Peyer's patch (tissue), 4 donors: ENCODE measurements at regions not wholly inside any gene's neighbourhood (a gene's known extent, or its start where the extent isn't known, plus 50 kb on each side); places are given as distances from the start of the nearest gene placed in this dataset.

ENCODE experiments used
- DNase-seq, 3 donors: peaks; one replicate each; pipeline ENCODE4 v3.0.0-alpha.2; 2017 to 2019
- H3K27ac ChIP-seq, 4 donors: fragments of 200-600 bp; sonication (generic); one replicate each; pipeline ENCODE4 v1.5.1; 2016 to 2019
- H3K27me3 ChIP-seq, 2 donors: fragments of 200-600 bp; sonication (generic); one replicate each; pipeline ENCODE4 v1.5.1; 2019
- H3K36me3 ChIP-seq, 3 donors: fragments of 200-600 bp; sonication (generic); one replicate each; pipeline ENCODE4 v1.5.1; 2016 to 2019
- H3K4me1 ChIP-seq, 4 donors: fragments of 200-600 bp; sonication (generic); one replicate each; pipeline ENCODE4 v1.5.1; 2016 to 2019
- H3K4me3 ChIP-seq, 4 donors: fragments of 200-600 bp; sonication (generic); 1 replicate in 3 of 4; 2 replicates in 1 of 4; pipeline ENCODE4 v1.5.1; 2016 to 2019; ENCODE audit warnings: mild to moderate bottlenecking in 1 of 4
- H3K9me3 ChIP-seq, 4 donors: fragments of 200-600 bp; sonication (generic); one replicate each; pipeline ENCODE4 v1.5.1; 2016 to 2019; ENCODE audit warnings: mild to moderate bottlenecking in 1 of 4
- POLR2A ChIP-seq, 2 donors: fragments of 450-650 bp; IDR thresholded peaks; one replicate each; pipeline ENCODE4 v1.5.1; 2017; ENCODE audit warnings: antibody characterized with exemption in 2 of 2, mild to moderate bottlenecking in 2 of 2, moderate library complexity in 2 of 2
- TF ChIP-seq, protein P1 (sequence below), 6 experiments: fragments of 450-650 bp in 4 of 6; fragments of 200-600 bp in 2 of 6; sonication (generic) in 1 of 6; IDR thresholded peaks; one replicate each; pipeline ENCODE4 v1.5.1; 2017 to 2019; ENCODE audit warnings: antibody characterized with exemption in 6 of 6, mild to moderate bottlenecking in 3 of 6, moderate library complexity in 1 of 6

DNA sequence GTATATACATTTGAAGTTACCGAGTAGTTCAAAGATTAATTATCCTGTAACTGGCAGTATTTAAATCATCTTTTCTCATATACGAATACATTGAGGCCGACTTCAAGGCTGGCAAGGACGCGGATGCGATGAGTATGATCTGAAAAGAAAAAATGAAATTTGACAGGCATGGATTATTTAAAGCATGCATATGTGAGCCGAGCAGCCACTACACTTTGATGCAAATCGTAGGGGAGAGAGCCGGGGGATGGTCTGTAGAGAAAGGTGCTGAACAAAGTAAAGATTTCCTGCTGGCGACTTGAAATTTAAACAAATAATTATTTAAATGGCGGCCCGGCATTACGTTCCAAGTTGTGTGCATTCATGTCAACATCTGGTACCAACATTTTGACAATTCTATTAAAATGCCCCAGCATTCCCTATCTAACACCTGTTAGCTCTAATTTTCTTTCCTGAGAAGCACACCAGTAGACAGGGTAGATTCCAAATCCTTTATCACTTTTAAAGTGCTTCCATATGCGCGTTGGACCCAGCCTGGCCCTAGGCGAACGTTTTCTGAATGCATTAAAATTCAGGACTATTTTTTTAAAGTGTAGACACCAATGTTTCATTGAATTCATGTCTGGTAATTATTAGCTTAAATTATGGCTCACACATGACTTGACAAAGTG, 188.7 kb downstream of the EMX2 start:
- no peak overlapping the region for H3K27ac ChIP-seq
- no peaks in the 10 kb centered on the region for H3K36me3 ChIP-seq
- H3K9me3 ChIP-seq: no peaks in the 10 kb centered on the region
- TF ChIP-seq, protein P1, sequence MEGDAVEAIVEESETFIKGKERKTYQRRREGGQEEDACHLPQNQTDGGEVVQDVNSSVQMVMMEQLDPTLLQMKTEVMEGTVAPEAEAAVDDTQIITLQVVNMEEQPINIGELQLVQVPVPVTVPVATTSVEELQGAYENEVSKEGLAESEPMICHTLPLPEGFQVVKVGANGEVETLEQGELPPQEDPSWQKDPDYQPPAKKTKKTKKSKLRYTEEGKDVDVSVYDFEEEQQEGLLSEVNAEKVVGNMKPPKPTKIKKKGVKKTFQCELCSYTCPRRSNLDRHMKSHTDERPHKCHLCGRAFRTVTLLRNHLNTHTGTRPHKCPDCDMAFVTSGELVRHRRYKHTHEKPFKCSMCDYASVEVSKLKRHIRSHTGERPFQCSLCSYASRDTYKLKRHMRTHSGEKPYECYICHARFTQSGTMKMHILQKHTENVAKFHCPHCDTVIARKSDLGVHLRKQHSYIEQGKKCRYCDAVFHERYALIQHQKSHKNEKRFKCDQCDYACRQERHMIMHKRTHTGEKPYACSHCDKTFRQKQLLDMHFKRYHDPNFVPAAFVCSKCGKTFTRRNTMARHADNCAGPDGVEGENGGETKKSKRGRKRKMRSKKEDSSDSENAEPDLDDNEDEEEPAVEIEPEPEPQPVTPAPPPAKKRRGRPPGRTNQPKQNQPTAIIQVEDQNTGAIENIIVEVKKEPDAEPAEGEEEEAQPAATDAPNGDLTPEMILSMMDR (IDR thresholded peaks at IDR 0.05): no peak
- no peak for TF ChIP-seq POLR2A (IDR thresholded peaks at IDR 0.05)
- no peaks in the 10 kb centered on the region for H3K4me1 ChIP-seq
- no peaks in the 10 kb centered on the region for H3K27me3 ChIP-seq
- DNase-seq: no peak
- H3K4me3 ChIP-seq: no peak overlapping the region

DNA sequence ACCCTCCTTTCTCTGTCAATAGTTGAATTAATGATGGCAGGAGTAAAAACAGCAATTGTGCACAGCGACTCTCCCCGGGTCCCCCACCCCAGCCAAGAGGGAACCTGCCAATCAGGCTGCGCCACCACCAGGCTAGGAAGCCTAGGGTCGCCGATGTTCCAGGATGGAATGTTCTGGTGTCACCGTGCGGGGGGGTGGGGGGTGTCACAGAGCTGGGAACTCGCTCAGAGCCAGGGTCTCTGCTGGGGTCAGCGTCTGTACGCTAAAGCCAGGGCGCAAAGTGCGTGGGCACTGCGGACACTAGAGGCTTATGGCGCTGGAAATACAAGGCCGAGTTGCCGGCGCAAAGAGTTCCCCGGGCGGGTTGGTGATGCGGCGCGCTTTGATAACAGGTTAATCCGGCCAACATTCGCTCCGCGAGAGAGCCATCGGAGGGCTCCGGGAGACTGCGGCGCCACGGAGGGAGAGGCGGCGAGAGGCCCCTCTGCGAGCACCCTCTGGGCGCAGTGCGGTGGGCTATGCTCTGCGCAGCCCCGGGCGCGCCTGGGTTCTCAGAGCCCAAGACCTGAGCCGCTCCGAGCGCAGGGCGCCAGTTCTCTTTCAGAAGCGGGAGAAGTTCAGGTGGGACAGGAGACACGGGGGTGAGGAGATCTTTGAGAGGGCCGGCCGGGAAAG, 192.3 kb downstream of the EMX2 start:
- DNase-seq: no peak
- H3K9me3 ChIP-seq: no peaks in the 10 kb centered on the region
- H3K4me3 ChIP-seq: no peak overlapping the region
- H3K27me3 ChIP-seq: no peaks in the 10 kb centered on the region
- no peaks in the 10 kb centered on the region for H3K36me3 ChIP-seq
- no peaks in the 10 kb centered on the region for H3K4me1 ChIP-seq
- no peak for TF ChIP-seq POLR2A (IDR thresholded peaks at IDR 0.05)
- TF ChIP-seq, protein P1 (IDR thresholded peaks at IDR 0.05): no peak
- H3K27ac ChIP-seq: no peak overlapping the region

DNA sequence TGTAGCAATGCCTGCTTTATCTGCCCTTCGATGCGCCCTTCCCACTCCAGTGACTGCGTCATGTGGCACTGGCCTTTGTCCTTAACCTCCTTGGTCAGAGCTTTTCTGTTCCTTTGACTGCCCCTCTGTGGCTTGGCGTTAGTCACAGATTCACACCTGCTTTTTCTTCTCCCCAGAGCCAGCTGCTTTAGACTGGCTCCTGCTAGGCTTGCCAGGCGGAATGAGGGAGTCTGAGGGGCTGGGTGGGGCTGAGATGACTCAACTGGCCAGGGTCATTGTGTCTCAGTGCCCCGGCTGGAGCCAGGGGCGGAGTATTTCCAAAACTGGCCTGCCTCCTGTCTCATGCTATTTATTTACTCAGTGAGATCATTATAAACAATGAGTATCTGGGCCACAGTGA, 194.1 kb downstream of the EMX2 start:
- DNase-seq: no peak
- no peaks in the 10 kb centered on the region for H3K36me3 ChIP-seq
- TF ChIP-seq POLR2A (IDR thresholded peaks at IDR 0.05): no peak
- TF ChIP-seq, protein P1 (IDR thresholded peaks at IDR 0.05): no peak
- H3K9me3 ChIP-seq: no peaks in the 10 kb centered on the region
- H3K27ac ChIP-seq: no peak overlapping the region
- no peaks in the 10 kb centered on the region for H3K27me3 ChIP-seq
- H3K4me1 ChIP-seq: no peaks in the 10 kb centered on the region
- H3K4me3 ChIP-seq: no peak overlapping the region

DNA sequence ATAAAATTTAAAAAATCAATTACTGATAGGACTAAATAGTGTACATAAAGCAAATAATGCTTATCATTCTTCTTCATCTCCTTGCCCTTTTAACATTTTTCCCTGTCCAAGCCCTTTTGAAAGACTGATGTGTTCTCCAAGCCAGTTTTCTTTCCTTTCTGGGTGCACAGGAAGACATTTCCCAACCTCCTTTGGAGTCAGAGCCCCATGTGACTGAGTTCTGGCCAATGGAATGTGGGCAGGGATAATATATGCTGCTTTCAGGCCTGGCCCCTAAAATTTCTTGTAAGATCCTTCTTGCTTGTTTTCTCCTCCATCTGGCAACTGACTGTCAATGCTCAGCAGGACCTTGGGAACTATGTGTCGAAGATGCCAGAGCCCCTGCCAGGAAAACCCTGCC, 197.5 kb downstream of the EMX2 start:
- H3K27ac ChIP-seq: no peak overlapping the region
- H3K4me1 ChIP-seq: no peaks in the 10 kb centered on the region
- DNase-seq: no peak
- H3K4me3 ChIP-seq: no peak overlapping the region
- no peaks in the 10 kb centered on the region for H3K36me3 ChIP-seq
- no peak for TF ChIP-seq POLR2A (IDR thresholded peaks at IDR 0.05)
- TF ChIP-seq, protein P1 (IDR thresholded peaks at IDR 0.05): no peak
- no peaks in the 10 kb centered on the region for H3K27me3 ChIP-seq
- H3K9me3 ChIP-seq: no peaks in the 10 kb centered on the region

DNA sequence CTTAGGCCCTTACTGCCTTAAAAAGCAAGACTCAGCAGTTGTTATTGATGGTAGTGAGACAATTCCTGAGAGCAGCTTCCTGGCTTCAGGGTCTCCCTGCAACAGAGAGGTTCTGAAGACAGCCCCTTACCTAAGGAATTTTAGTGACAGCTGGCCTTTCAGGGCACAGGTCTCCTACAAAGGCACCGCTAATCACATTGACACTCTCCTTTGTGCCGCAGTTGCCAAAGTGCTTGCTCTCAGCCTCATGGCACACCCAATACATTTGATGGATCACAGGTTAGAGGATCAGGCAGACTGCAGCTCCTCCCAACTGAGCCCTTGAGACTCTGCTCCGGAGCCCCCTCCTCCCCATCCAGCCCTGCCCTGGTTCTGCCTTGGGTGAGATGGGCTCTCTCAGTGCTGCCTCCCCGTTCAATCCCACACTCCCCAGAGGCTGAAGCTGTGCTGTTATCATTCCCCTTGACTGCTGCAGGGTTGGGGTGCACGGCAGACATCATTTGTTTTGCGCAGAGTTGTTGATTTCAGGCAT, 198.2 kb downstream of the EMX2 start:
- DNase-seq: no peak

More for the DNA sequence above, 198.2 kb downstream of the EMX2 start:
- Histone ChIP-seq H3K36me3 (no peaks in the 10 kb centered on the region), H3K27ac (no peak overlapping the region), H3K27me3 (no peaks in the 10 kb centered on the region), H3K9me3 (no peaks in the 10 kb centered on the region), H3K4me3 (no peak overlapping the region), H3K4me1 (no peaks in the 10 kb centered on the region)
- no peak for TF ChIP-seq POLR2A (IDR thresholded peaks at IDR 0.05)
- TF ChIP-seq, protein P1 (IDR thresholded peaks at IDR 0.05): no peak
